GM18873 (cell line): ENCODE measurements at regions not wholly inside any gene's neighbourhood (a gene's known extent, or its start where the extent isn't known, plus 50 kb on each side); places are given as distances from the start of the nearest gene placed in this dataset.

ENCODE experiments used
- ATAC-seq: cut with Tn5 transposase; IDR thresholded peaks from one replicate; pipeline ENCODE4 v1.9.1; 2021; ENCODE audit warnings: mild to moderate bottlenecking, moderate library complexity, moderate number of reproducible peaks; ENCODE audit not compliant: unreplicated experiment, low FRiP score

DNA sequence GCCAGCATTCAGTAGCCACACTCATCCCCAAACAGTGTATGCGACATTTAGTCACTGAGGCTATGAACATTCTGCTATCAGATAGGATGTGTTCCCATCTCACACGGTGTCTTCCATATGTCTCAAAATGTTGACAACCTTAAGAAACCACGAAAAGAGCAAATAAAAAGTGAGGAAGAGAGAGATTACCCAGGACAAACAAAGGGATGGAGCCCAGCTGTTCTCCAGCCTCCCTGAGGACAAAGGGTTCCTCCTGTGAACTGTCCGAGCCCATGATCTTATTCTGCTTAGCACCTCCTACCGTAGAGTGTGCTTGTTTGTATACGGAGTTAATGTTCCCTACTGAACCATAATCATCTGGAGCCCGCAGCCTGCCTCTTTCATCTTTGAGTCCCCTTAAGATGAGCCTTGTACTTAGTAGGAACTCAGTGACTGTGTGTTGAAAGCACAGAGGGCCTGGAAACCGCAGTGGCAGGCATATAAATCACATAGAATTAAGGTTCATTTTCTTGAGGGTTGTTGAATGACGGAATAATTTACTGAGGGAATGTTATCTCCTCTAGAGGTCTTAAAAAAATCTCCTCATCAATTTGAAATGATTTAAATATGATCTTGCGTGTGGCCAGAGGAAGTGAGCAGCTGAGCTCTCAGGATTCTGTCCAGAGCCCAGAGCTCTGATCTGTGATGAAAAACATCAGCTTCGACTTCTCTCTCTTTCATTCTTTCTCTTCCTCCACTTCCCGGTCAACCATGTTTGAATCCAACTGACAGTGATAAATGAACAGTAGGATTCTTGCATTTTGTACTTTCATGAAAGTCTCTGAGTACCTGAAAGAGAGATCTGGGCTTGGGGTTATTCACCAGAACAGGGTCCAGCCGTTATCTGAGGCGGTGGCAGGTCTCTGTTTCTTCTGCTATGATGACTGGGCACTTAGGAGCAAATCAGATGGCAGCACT, 200.5 kb downstream of the KLF5 start:
- ATAC-seq, result no peak

DNA sequence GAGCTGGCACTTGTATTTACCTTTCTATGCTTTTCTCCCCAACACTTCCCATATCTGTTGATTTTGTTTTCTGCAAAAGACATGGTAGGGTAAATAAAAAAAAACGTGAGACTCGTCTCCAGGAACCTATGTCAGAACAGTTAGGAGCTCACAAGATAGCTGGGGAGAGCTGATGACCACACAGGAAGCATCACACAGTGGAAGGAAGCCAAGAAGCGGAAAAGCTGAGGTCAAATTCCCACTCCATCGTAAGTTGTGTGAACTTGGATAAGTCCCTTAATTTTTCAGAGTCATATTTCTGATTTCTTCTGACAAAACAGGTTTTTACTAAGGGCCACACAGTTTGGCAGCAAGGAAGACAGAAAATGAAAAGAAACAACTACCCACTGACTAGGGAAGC, 199.6 kb downstream of the KLF5 start:
- ATAC-seq, result no peak

DNA sequence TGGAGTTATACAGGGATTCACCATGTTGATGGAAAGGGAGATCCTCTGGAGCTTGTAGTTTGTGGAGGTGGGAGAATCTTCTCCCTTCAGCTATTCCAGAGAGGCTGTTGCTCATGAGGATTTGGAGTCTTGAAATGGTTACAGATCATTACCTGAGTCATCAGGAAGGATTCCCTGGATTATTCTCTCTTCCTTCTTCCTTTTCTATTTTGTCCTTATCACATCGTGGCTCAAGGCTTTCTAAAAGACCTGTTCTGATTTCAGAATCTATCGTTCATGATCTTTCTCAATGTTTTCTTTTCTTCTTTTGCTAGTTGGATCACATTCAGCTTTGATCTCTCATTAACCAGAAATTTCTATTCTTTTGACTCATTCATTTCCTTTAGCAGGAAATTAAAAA, 196.0 kb downstream of the KLF5 start:
- ATAC-seq, result no peak

DNA sequence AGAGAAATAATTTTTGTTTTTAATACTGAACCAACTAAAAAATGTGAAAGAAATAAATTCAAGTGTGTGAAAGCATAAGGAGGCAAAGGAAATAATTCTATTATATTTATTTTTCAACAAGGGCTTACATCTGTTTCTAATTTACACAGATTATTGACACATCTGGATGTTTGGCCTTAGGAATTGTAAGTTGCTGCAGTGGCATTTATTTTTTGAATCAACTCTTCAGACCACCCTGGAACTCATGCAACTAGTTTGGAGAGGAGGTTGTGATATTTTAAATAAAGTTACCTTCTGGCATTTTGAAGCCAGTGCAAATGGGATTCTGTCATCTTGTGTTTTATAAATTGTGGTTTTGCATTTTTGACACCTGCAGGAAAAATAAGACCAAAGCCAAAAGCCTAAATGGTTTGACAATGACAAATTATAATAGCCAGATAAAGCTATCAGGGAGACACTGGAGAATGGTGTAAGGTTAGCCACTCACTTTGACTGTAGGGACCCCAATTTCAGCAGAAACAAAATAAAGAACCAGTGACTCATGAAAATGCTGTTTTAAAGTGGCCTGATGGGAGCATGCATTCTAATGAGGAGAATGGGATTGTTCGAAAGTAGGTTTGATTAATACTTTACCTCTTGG, 192.9 kb downstream of the KLF5 start:
- no peak for ATAC-seq

DNA sequence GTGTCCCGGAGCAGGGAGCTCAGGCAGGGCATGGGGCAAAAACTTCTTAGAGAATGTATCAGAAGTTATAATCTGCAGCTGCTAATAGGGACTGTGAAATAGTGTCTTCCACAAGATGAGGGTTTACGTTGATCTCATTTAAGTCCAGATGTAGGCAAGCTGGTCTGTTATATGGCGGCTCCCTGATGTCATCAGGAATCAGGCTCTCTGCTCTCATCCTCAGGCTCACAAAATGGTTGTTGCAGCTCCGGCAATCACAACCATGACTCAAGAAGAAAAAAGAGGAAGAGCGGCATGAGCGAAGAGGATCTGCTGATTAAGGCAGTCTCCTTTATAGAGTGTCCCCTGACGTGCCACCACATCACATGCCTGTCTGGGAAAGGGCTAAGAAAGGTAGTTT, 191.3 kb downstream of the KLF5 start:
- ATAC-seq, result no peak

DNA sequence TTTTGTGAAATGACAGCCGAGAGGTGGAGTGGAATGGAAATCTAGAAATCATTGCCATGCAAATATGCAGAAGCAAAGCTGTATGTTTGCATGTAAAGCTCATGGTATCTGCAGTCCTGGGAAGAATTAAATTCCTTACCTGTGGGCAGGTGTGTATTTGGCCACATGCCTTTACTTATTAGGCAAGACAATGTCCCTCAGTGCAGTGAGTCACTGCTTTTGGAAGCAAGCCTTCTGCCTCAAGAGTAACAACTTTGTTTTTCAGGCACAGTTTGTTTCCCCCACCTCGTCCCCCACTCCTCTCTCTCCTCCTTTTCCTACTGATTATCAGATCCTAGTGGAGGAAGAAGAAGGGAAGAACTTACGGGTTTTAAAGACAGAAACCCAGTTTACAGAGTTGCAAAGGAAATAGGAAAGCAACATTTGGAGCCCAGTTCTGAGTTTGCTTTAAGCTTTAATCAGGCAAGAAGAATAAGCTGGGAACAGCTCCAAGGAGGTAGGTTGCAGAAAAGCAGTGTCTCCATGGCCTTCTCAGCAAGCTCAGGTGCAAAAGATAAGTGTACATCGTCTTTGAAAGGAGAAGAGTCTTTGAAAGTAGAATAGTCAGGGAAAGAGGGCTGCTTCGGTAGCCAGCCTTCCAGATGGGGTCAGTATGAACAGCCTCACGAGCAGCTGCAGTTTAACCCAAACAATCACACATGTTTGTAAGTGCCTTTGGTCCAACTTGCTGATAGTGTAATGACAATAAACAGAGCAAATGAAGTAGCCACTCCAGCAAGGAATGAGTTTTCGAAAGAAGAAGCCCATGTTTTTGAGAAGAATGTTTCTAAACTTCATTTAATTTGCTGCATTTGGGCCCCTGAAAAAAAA, 190.1 kb downstream of the KLF5 start:
- no peak for ATAC-seq

DNA sequence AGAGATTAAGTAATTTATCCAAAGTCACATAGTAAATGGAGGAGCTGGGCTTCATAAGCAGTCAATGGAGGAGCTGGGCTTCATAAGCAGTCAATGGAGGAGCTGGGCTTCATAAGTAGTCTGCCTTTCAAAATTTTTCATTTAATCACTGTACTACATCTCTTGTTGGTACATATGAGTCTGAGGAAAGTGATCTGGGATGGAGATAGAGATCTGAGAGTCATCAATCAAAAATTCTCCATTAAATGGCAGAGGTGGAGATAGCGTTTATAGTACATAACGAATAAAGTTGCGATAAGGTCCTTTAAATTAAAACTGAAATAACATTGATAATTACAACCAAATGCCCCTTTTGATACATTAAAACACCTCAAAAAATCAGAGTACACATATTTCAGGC, 189.3 kb downstream of the KLF5 start:
- ATAC-seq, result no peak

DNA sequence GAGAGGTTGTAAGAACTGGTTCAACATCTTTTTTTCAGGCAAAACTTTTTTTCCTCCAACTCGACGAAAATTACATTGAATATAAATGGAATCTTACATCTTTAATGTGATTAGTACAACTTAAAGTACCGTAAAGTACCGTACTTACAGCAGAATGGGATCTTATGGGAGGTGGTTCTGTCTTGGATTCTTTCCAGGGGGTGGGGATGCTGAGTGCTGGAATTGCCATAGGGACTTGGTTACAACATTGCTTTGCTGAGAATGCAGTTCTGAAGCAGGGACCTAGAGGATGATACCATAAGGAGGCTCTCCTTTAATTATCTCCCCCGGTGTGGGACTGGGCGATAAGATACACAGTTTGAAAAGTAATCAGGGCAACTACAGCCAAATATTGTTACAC, 186.4 kb downstream of the KLF5 start:
- no peak for ATAC-seq

DNA sequence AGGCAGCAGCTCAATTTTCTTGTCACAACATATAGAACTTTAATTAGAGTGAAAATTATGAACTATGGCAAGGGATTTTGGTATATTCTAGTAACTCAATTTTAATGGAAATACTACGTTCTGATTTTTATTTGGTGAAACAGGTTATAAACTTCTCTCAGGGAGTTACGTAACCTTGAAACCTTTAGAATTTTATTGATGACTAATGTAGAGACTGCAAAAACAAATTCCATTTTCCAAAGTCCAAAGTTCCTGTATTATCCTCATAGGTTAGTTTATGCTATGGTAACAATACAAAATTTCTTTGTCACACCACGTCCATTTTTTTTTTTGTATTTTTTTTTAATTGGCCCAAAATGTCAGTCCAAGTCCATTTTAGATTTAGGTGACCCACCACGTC, 185.7 kb downstream of the KLF5 start:
- ATAC-seq, result no peak

DNA sequence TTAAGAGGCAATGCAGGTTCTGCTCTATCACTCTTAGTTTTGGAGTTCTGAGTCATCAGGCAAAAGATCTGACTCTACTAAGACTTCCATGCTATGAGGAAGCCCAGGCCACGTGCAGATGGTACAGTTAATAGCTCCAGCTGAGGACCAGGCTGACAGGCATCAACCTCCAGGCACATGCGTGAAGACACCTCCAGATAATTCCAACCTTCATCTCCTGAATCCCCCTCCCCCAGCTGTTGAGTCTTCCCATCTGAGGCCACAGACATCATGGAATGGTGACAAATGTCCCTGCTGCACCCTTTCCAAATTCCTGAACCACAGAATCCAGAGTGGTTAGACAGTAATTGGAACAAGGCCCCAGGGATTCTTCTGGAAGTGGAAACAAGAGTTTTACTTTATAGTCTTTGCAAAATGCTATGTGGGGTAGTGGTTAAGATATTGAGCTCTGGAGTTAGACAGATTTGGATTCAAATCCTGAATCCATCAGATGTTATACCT, 183.8 kb downstream of the KLF5 start:
- no peak for ATAC-seq

DNA sequence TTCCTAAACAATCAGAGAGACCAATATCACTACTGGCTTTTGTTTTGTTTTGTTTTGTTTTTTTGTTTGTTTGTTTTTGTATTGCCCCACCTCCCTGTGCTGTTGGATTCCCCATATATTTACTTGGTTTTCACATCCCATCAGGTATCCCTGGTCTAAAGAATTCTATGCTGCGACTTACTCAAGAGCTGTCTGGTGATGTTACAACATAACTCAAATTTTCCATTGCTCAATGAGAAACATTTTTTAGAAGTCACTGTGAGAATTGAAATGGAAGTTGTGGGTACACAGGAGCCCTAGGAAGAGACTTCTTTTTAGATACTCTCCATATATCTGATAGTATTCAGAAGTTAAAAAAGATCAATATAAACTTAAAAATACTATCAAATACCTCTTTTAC, 181.4 kb downstream of the KLF5 start:
- ATAC-seq, result no peak

DNA sequence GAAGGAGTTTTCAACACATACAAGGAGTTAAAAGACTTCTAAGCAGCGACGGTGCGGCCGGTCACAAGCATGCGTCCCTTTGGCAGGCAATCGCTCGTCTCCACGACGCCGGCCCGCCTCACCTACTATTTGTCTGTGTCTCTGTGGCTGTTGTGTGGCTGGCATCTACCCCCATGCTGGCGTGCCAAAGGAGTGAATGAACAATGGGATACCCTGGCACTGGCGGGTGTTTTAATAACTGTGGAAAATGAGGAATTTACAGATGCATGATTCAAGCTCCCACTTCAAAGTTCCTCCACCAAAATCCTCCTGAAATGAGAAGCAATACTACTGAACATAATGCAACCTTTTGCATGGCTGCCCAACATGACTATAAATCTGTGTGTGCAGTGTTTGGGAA, 176.6 kb downstream of the KLF5 start:
- ATAC-seq, result no peak

DNA sequence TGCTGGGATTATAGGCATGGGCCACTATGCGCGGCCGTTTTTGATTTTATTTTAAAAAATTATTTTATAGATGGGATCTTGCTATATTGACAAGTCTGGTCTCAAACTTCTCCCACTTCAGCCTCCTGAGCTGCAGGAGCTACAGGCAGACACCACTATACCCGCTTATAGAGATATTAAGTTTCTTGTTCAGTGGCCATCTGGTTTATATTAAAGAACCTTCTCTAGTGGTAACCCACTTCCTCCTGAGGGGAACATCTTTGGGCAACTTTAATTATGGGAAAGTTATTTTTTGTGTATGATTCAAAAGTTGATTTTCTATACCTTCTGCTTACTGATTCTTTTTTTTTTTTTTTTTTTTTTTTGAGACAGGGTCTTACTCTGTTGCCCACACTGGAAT, 172.7 kb downstream of the KLF5 start:
- ATAC-seq, result no peak

DNA sequence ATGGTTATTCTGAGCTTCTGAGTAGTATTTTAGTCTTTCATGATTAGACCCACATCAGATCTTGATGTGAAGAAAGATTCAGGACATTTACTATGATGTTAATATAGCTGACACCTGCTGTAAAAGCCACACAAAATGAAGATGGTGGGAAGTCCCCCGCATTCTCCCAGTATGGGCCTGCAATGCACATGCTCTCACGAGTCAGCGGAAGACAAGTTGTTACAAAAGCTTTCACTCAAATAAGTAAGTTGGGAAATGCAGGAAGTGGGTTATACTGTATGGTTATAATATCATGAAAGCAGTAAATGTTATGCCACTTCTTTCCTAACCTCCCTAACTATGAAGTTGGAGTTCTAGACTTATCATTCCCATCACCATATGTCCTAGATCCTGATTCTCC, 171.9 kb downstream of the KLF5 start:
- no peak for ATAC-seq

DNA sequence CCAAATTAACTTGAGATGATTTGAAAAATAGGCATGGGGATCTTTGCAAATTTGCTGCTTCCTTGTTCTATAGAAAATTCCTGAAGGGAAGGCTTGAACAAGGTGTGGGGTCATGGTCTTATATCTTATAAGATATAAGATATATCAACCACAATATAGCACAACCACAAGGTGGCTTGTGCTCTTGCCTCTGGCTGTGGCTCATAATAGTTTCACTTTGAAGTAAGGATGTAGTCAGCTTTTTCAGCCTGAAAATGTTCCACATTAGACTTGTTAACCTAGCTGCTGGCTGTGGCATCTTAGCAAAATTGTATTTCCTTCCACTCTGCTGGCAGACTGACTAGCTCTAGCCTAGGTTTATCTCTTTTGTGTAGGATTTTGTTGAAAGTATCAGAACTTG, 169.7 kb downstream of the KLF5 start:
- ATAC-seq, result no peak

DNA sequence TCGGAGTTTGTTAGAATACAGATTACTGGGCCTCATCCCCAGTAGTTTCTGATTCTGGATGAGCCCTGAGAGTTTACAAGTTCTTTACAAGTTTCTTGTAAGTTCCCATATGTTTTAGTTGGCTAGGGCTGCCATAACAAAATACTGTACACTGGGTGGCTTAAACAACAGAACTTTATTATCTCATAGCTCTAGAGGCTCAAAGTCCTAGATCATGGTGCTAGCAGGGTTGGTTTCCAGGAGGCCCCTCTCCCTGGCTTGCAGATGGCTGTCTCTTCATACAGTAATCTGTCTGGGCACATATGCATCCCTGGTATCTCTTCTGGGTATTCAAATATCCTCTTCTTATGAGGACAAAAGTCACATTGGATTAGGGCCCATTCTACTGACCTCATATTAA, 167.2 kb downstream of the KLF5 start:
- ATAC-seq, result no peak

DNA sequence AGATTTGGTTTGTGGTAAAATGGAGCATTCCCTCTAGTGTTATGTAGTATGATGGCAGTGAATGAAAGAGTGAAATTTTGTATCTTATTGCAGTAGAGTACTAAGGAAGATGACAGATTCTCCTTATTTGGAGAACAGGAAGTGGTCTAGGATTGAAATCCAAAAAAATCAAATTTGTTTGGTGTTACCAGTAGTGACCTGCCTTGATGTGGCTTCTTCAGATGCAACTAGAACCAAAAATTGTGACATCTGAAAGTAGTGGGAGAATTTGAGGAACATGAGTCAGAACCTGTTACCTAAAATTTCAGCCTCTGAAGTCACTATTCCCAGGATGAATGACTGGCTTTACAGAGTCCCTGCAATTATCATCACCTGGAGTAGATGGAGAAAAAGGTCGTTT, 165.9 kb downstream of the KLF5 start:
- ATAC-seq, result no peak

DNA sequence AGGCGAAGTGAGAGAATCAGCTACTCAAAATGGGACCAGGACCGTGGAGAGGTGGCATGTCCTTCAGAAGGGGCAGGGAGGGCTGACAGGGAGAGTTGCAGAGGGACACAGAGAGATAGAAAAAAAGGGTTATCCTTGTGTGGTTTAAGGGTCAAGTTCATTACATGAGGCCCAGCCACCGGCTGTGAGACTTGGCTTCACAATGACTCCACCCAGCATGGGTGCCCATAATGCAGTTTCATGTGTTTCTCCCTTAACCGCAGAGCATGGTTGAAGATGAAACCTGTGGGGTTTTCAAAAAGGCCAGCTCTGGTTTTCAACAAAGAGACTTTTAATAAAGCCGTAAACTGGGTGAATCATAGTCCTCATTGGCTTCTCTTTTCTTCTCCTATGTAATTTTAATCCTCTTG, 164.6 kb downstream of the KLF5 start:
- ATAC-seq, result peak; percentile 99

DNA sequence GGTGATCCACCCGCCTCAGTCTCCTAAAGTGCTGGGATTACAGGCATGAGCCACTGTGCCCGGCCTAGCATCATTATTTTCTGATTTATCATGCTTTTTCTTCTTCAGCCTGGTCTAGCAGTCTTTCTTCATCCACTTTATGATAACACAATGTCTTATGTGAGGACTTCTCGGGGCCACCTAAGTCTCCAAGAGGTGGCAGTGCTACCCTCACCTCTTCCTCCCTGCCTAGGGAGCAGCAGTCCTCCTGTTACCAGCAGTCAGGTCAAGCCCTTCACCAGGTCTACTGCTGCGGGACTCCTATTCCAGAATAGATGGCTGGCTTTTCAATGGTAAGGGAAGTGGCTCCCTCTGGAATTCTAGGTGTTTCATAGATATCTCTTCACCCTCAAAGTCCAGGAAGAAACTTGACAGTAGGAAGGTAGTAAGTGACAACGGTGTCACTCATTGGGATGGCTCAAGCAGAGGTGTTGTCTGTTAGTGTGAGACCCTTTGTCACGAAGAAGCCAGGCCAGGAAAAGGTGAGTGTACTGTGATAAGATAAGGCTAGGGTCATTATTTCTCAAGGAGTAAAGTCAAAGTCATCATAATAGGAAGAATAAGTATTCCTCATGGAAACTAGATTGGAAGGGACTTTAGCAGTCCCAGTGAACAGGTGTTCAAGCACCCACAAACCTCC, 164.0 kb downstream of the KLF5 start:
- no peak for ATAC-seq

DNA sequence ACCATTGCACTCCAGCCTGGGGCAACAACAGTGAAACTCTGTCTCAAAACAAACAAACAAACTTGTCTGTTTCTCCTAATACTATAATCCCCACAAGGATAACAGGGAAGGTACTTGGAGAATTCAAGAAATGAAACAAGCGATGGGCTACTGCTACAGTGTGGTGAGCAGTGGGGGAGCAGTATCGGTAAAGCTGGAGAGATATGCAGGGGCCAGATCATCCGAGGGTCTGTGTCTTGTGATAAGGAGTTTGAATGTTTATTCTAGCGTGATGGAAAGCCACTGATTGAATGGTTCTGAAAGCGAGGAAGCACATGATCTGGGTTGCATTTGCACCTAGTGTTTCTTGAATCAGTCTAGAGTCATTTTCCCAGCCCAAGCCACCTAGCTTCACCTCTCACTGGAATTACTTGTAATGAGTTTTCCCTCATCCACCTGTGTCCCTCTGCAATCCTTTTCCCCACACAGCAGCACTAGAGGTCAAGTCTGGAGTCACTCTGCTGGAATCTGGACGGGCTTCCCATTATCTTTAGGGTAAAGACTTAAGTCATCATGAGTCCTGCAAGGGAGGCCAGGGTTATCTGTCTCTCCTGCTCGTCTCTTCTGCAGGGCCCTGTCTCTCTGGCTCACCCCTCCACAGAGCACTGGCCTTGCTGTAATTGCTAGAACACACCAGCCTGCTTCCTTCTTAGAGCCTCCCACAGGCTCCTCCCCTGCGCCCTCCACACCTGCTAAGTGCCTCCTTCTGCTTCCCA, 162.3 kb downstream of the KLF5 start:
- no peak for ATAC-seq
